CD4-positive, alpha-beta T cell treated with Interleukin-12 subunit alpha and Interleukin-12 subunit beta, for 1 hour (primary cell): ENCODE measurements at regions not wholly inside any gene's neighbourhood (a gene's known extent, or its start where the extent isn't known, plus 50 kb on each side); places are given as distances from the start of the nearest gene placed in this dataset.

ENCODE experiments used
- DNase-seq: peaks from one replicate; pipeline ENCODE4 v3.0.0-alpha.2; 2020

GRCh38 chr3:80116281-80116680 is 348.5 kb upstream of the ROBO1 start:
- DNase-seq: no peak

GRCh38 chr3:80114694-80115093 is 346.9 kb upstream of the ROBO1 start:
- DNase-seq: no peak

- no peak for DNase-seq
Observed at GRCh38 chr3:80113331-80113730, 345.5 kb upstream of the ROBO1 start.

- no peak for DNase-seq
Observed at GRCh38 chr3:80099559-80100066, 331.8 kb upstream of the ROBO1 start.

GRCh38 chr3:80097674-80098073 is 329.9 kb upstream of the ROBO1 start:
- no peak for DNase-seq

GRCh38 chr3:80096909-80097308 is 329.1 kb upstream of the ROBO1 start:
- DNase-seq: no peak

GRCh38 chr3:80094589-80094988 is 326.8 kb upstream of the ROBO1 start:
- no peak for DNase-seq

GRCh38 chr3:80087767-80088166 is 320.0 kb upstream of the ROBO1 start:
- no peak for DNase-seq

- no peak for DNase-seq
Observed at GRCh38 chr3:80086426-80086825, 318.6 kb upstream of the ROBO1 start.

- DNase-seq: no peak
Observed at GRCh38 chr3:80079886-80080285, 312.1 kb upstream of the ROBO1 start.

GRCh38 chr3:80068459-80068858 is 300.7 kb upstream of the ROBO1 start:
- no peak for DNase-seq

- no peak for DNase-seq
Observed at GRCh38 chr3:80063535-80063934, 295.7 kb upstream of the ROBO1 start.

- no peak for DNase-seq
Observed at GRCh38 chr3:80060664-80061063, 292.9 kb upstream of the ROBO1 start.

- no peak for DNase-seq
Observed at GRCh38 chr3:80055306-80055705, 287.5 kb upstream of the ROBO1 start.

GRCh38 chr3:80052271-80052670 is 284.5 kb upstream of the ROBO1 start:
- no peak for DNase-seq

- no peak for DNase-seq
Observed at GRCh38 chr3:80051602-80051962, 283.8 kb upstream of the ROBO1 start.

GRCh38 chr3:80050826-80051601 is 283.2 kb upstream of the ROBO1 start:
- DNase-seq: no peak

- no peak for DNase-seq
Observed at GRCh38 chr3:80043226-80043625, 275.4 kb upstream of the ROBO1 start.

- no peak for DNase-seq
Observed at GRCh38 chr3:80040067-80040466, 272.3 kb upstream of the ROBO1 start.

- DNase-seq: no peak
Observed at GRCh38 chr3:80036176-80036575, 268.4 kb upstream of the ROBO1 start.

- DNase-seq: no peak
Observed at GRCh38 chr3:80035021-80035420, 267.2 kb upstream of the ROBO1 start.

GRCh38 chr3:80023010-80023409 is 255.2 kb upstream of the ROBO1 start:
- no peak for DNase-seq

- no peak for DNase-seq
Observed at GRCh38 chr3:80018375-80018774, 250.6 kb upstream of the ROBO1 start.

- no peak for DNase-seq
Observed at GRCh38 chr3:80017369-80017768, 249.6 kb upstream of the ROBO1 start.

GRCh38 chr3:80014576-80014975 is 246.8 kb upstream of the ROBO1 start:
- no peak for DNase-seq
